H1 (cell line): ENCODE measurements at regions not wholly inside any gene's neighbourhood (a gene's known extent, or its start where the extent isn't known, plus 50 kb on each side); places are given as distances from the start of the nearest gene placed in this dataset.

ENCODE experiments used
- CTCF ChIA-PET: fragments of 300-600 bp; sonication (Branson Sonifier 250); formaldehyde crosslinking; loops from one replicate; lab custom pipeline; 2021; ENCODE audit not compliant: partially characterized antibody; lab: Charles Lee
- POLR2A ChIA-PET: fragments of 300-600 bp; sonication (Branson Sonifier 250); formaldehyde crosslinking; loops from one replicate; lab custom pipeline; 2021; ENCODE audit warnings: inconsistent platforms; ENCODE audit not compliant: partially characterized antibody; lab: Charles Lee
- DNase-seq, 2 experiments: peaks; one replicate each; pipeline versions ENCODE4 v3.0.0 to v3.0.0-alpha.2; 2010 to 2022; ENCODE audit warnings: low spot score in 2 of 2, low read depth in 1 of 2, mixed read lengths in 1 of 2
- FAIRE-seq: peaks from 2 replicates; lab custom pipeline; 2011; peaks lifted over from hg19 to GRCh38; lab: Jason Lieb, UNC
- H2AFZ ChIP-seq: 2 replicates; pipeline ENCODE4 v1.8.1; 2012; ENCODE audit warnings: low read length, inconsistent platforms
- H2AK5ac ChIP-seq: 2 replicates; pipeline ENCODE4 v1.6.1; 2013; ENCODE audit warnings: low read depth, low read length
- H2BK120ac ChIP-seq: replicated peaks from 2 replicates; pipeline ENCODE3; 2013; ENCODE audit warnings: low read depth, low read length, inconsistent platforms
- H2BK12ac ChIP-seq: 2 replicates; pipeline ENCODE4 v1.6.1; 2013; ENCODE audit warnings: low read depth, low read length
- H2BK15ac ChIP-seq: 2 replicates; pipeline ENCODE4 v1.6.1; 2013; ENCODE audit warnings: low read length
- H2BK20ac ChIP-seq: 2 replicates; pipeline ENCODE4 v1.6.1; 2013; ENCODE audit warnings: low read length
- H2BK5ac ChIP-seq: 2 replicates; pipeline ENCODE4 v1.6.1; 2013; ENCODE audit warnings: low read depth, low read length
- H3K14ac ChIP-seq: 2 replicates; pipeline ENCODE4 v1.6.1; 2013; ENCODE audit warnings: inconsistent platforms; ENCODE audit not compliant: insufficient read length
- H3K18ac ChIP-seq: 2 replicates; pipeline ENCODE4 v1.6.1; 2013; ENCODE audit warnings: low read length; ENCODE audit errors: extremely low read depth
- H3K23ac ChIP-seq: 2 replicates; pipeline ENCODE4 v1.6.1; 2013; ENCODE audit warnings: inconsistent platforms; ENCODE audit not compliant: insufficient read length
- H3K23me2 ChIP-seq: 2 replicates; pipeline ENCODE4 v1.6.1; 2013; ENCODE audit warnings: low read depth, low read length
- H3K27ac ChIP-seq: 2 replicates; pipeline ENCODE4 v1.6.1; 2011; ENCODE audit warnings: low read depth, low read length, inconsistent platforms
- H3K27me3 ChIP-seq, 4 experiments: replicated peaks in 1 of 4; 1 replicate in 1 of 4; 2 replicates in 3 of 4; pipeline versions ENCODE4 v1.6.1 to v1.8.1; 2011 to 2013; ENCODE audit warnings: low read length in 3 of 4, mild to moderate bottlenecking in 3 of 4, inconsistent platforms in 2 of 4, mixed read lengths in 2 of 4, moderate library complexity in 1 of 4; ENCODE audit not compliant: control insufficient read depth in 3 of 4, insufficient read depth in 3 of 4; ENCODE audit errors: extremely low read depth in 1 of 4
- H3K36me3 ChIP-seq, 4 experiments: 2 replicates each; pipeline versions ENCODE4 v1.6.1 to v1.8.1; 2011 to 2013; ENCODE audit warnings: mild to moderate bottlenecking in 4 of 4, low read length in 3 of 4, moderate library complexity in 2 of 4, control low read depth in 1 of 4, inconsistent platforms in 1 of 4; ENCODE audit not compliant: insufficient read depth in 4 of 4, control insufficient read depth in 2 of 4
- H3K4ac ChIP-seq: replicated peaks from 2 replicates; pipeline ENCODE3; 2013; ENCODE audit warnings: low read length, low read depth, mixed read lengths, inconsistent platforms; ENCODE audit not compliant: insufficient read length
- H3K4me1 ChIP-seq, 4 experiments: replicated peaks in 1 of 4; 1 replicate in 1 of 4; 2 replicates in 3 of 4; pipeline versions ENCODE4 v1.6.1 to v1.8.1; 2011 to 2013; ENCODE audit warnings: low read length in 3 of 4, inconsistent platforms in 2 of 4, mixed read lengths in 1 of 4; ENCODE audit not compliant: insufficient read depth in 4 of 4, control insufficient read depth in 3 of 4
- H3K4me2 ChIP-seq, 2 experiments: 2 replicates each; pipeline versions ENCODE4 v1.6.1 to v1.8.1; 2011 to 2013; ENCODE audit warnings: low read depth in 2 of 2, low read length in 2 of 2, control low read depth in 1 of 2, inconsistent platforms in 1 of 2, mild to moderate bottlenecking in 1 of 2; ENCODE audit not compliant: insufficient read depth in 1 of 2
- H3K4me3 ChIP-seq, 4 experiments: fragments of 200-600, 300-600 bp in 1 of 4; sonication (generic), shearing (Covaris generic), sonication (Bioruptor Twin) in 1 of 4; 2 replicates each; pipeline versions ENCODE4 v1.5.1 to v1.8.1; 2011 to 2016; ENCODE audit warnings: low read length in 4 of 4, low read depth in 3 of 4, control low read depth in 2 of 4, inconsistent platforms in 2 of 4, mild to moderate bottlenecking in 2 of 4, mixed read lengths in 1 of 4, moderate library complexity in 1 of 4; ENCODE audit not compliant: insufficient read depth in 2 of 4; ENCODE audit errors: extremely low read depth in 1 of 4
- H3K56ac ChIP-seq: replicated peaks from 2 replicates; pipeline ENCODE3; 2013; ENCODE audit warnings: low read depth, mild to moderate bottlenecking, mixed read lengths, low read length, inconsistent platforms; ENCODE audit not compliant: insufficient read length
- H3K79me1 ChIP-seq: 2 replicates; pipeline ENCODE4 v1.6.1; 2013; ENCODE audit warnings: low read depth, low read length, control low read depth
- H3K79me2 ChIP-seq, 2 experiments: 2 replicates each; pipeline versions ENCODE4 v1.6.1 to v1.8.1; 2012 to 2013; ENCODE audit warnings: low read length in 2 of 2, mild to moderate bottlenecking in 2 of 2, inconsistent platforms in 1 of 2; ENCODE audit not compliant: insufficient read depth in 2 of 2, control insufficient read depth in 1 of 2
- H3K9ac ChIP-seq, 4 experiments: replicated peaks in 1 of 4; 1 replicate in 1 of 4; 2 replicates in 3 of 4; pipeline versions ENCODE4 v1.6.1 to v1.8.1; 2011 to 2013; ENCODE audit warnings: low read depth in 3 of 4, low read length in 3 of 4, control low read depth in 2 of 4, mild to moderate bottlenecking in 2 of 4, moderate library complexity in 2 of 4, inconsistent platforms in 1 of 4; ENCODE audit errors: extremely low read depth in 1 of 4
- H3K9me3 ChIP-seq, 2 experiments: 2 replicates each; pipeline versions ENCODE4 v1.6.1 to v1.8.1; 2012 to 2013; ENCODE audit warnings: mild to moderate bottlenecking in 2 of 2, moderate library complexity in 2 of 2, control low read depth in 1 of 2, inconsistent platforms in 1 of 2, low read depth in 1 of 2, low read length in 1 of 2, mixed read lengths in 1 of 2; ENCODE audit not compliant: insufficient read depth in 2 of 2
- H4K20me1 ChIP-seq, 2 experiments: replicated peaks in 1 of 2; 2 replicates each; pipeline versions ENCODE3 to v1.8.1; 2011 to 2013; ENCODE audit warnings: inconsistent platforms in 2 of 2, low read length in 2 of 2, mild to moderate bottlenecking in 1 of 2; ENCODE audit not compliant: insufficient read depth in 2 of 2, control insufficient read depth in 1 of 2
- H4K5ac ChIP-seq: 2 replicates; pipeline ENCODE4 v1.6.1; 2013; ENCODE audit warnings: low read length, low read depth, mixed read lengths, inconsistent platforms; ENCODE audit not compliant: insufficient read length
- H4K8ac ChIP-seq: 2 replicates; pipeline ENCODE4 v1.8.0; 2013; ENCODE audit warnings: mild to moderate bottlenecking, moderate library complexity, low read length, inconsistent platforms; ENCODE audit not compliant: insufficient read depth; ENCODE audit errors: extremely low read depth
- H4K91ac ChIP-seq: replicated peaks from 2 replicates; pipeline ENCODE3; 2013; ENCODE audit warnings: low read length, mixed read lengths, inconsistent platforms; ENCODE audit not compliant: insufficient read length
- CTCF ChIP-seq, 3 experiments: IDR thresholded peaks; 1 replicate in 2 of 3; 2 replicates in 1 of 3; pipeline versions ENCODE4 v1.5.1 to v1.6.1; 2011; ENCODE audit warnings: low read length in 3 of 3, mild to moderate bottlenecking in 3 of 3, inconsistent platforms in 2 of 3, low read depth in 1 of 3, moderate library complexity in 1 of 3; ENCODE audit not compliant: insufficient read depth in 1 of 3; ENCODE audit errors: control extremely low read depth in 1 of 3
- POLR2A ChIP-seq, 2 experiments: IDR thresholded peaks; 1 replicate in 1 of 2; 2 replicates in 1 of 2; pipeline ENCODE4 v1.6.1; 2011; ENCODE audit warnings: low read depth in 2 of 2, low read length in 2 of 2, mild to moderate bottlenecking in 2 of 2; ENCODE audit errors: control extremely low read depth in 1 of 2
- RAD21 ChIP-seq, 2 experiments: IDR thresholded peaks in 1 of 2; conservative IDR thresholded peaks in 1 of 2; 2 replicates each; pipeline ENCODE4 v1.6.1; 2011; ENCODE audit warnings: low read depth in 2 of 2, low read length in 2 of 2, improper control_type of control experiment in 1 of 2, inconsistent platforms in 1 of 2, mild to moderate bottlenecking in 1 of 2, moderate library complexity in 1 of 2
- TCF12 ChIP-seq: IDR thresholded peaks from 2 replicates; pipeline ENCODE4 v1.6.1; 2011; ENCODE audit warnings: low read depth, mild to moderate bottlenecking, low read length
- WGBS, 2 experiments: shearing (Covaris generic) in 1 of 2; methylation state at CpG; one replicate each; pipeline versions ENCODE4 v1.1.6 to v1.1.7; 2013 to 2015; ENCODE audit warnings: low lambda C conversion rate in 2 of 2, mixed read lengths in 2 of 2, inconsistent platforms in 1 of 2, low coverage in 1 of 2, missing lambda C conversion rate in 1 of 2; ENCODE audit not compliant: insufficient replicate concordance in 2 of 2, insufficient coverage in 1 of 2, insufficient read length in 1 of 2; ENCODE audit errors: extremely low coverage in 1 of 2, missing lambda C conversion rate in 1 of 2; 5-methylcytosine and 5-hydroxymethylcytosine counted together

GRCh38 chr11:109644152-109644551, 222.2 kb downstream of the C11orf87 start:
- Histone ChIP-seq H3K27ac (no peak overlapping the region), H2BK12ac (no peak overlapping the region), H4K5ac (no peak overlapping the region), H2AFZ (no peak overlapping the region), H3K9ac (no peak overlapping the region), H3K23me2 (no peaks in the 10 kb centered on the region), H3K4me1 (no peaks in the 10 kb centered on the region), H2AK5ac (no peak overlapping the region), H3K18ac (no peak overlapping the region), H2BK20ac (no peak overlapping the region), H3K79me1 (no peaks in the 10 kb centered on the region), H4K91ac (no peak overlapping the region), H3K27me3 (no peaks in the 10 kb centered on the region), H3K23ac (no peak overlapping the region), H3K56ac (no peak overlapping the region), H2BK5ac (no peak overlapping the region), H3K4me2 (no peak overlapping the region), H3K36me3 (no peaks in the 10 kb centered on the region), H4K20me1 (no peaks in the 10 kb centered on the region), H2BK15ac (no peak overlapping the region), H4K8ac (no peak overlapping the region), H3K14ac (no peak overlapping the region), H2BK120ac (no peak overlapping the region), H3K79me2 (no peaks in the 10 kb centered on the region), H3K4me3 (no peak overlapping the region), H3K4ac (no peak overlapping the region), H3K9me3 (no peaks in the 10 kb centered on the region)
- WGBS, 2 experiments, result 97% methylated on average over 2 of the region's 2 CpGs; no CpG with 5 or more reads in 1 of the 2 experiments
- ChIA-PET CTCF (interaction anchor here (0.7 to 1.8 kb wide), 4 partner anchors 31 to 443 kb away, joined by 3 to 5 read pairs (median 4); no protein-coding TSS in a partner anchor), POLR2A (no interaction called here)
- no peak for TF ChIP-seq TCF12
- TF ChIP-seq POLR2A (IDR thresholded peaks at IDR 0.05; ENCODE audit: control extremely low read depth in 1 of 2, low read depth in 2 of 2, low read length in 2 of 2), result no peak
- peak; percentile 30 to 47; a peak in 3 of 4 replicates for TF ChIP-seq RAD21 (IDR thresholded peaks at IDR 0.05 in 1 of 2, conservative IDR thresholded peaks at IDR 0.05 in 1 of 2; ENCODE audit: low read depth in 2 of 2, low read length in 2 of 2)
- peak in 1 of 3 experiments; percentile 12; a peak in 1 of 4 replicates for TF ChIP-seq CTCF (IDR thresholded peaks at IDR 0.05; ENCODE audit: control extremely low read depth in 1 of 3, insufficient read depth in 1 of 3, low read depth in 1 of 3, low read length in 3 of 3)
- DNase-seq (no peak), FAIRE-seq (no peak)
